Activated CD4-positive, alpha-beta T cell treated with anti-CD3 and anti-CD28 coated beads, Interleukin-2, amount 50 U/mL, for 24 hours (primary cell): ENCODE measurements at regions not wholly inside any gene's neighbourhood (a gene's known extent, or its start where the extent isn't known, plus 50 kb on each side); places are given as distances from the start of the nearest gene placed in this dataset.
"Not testable (repeated sequence)": the region's sequence is repeated elsewhere in the genome, so short reads cannot be mapped to it uniquely, and the experiment has no call there.

ENCODE experiments used
- DNase-seq, 2 donors: peaks; one replicate each; pipeline ENCODE4 v3.0.0-alpha.2; 2020; ENCODE audit warnings: low read depth in 1 of 2, low spot score in 1 of 2

- DNase-seq, result no peak
Measured at GRCh38 chr9:38195737-38196161, 126.7 kb upstream of the SHB start.

- no peak for DNase-seq
Measured at GRCh38 chr9:38194870-38195269, 125.8 kb upstream of the SHB start.

- no peak for DNase-seq
Measured at GRCh38 chr9:38192731-38193265, 123.8 kb upstream of the SHB start.

DNA sequence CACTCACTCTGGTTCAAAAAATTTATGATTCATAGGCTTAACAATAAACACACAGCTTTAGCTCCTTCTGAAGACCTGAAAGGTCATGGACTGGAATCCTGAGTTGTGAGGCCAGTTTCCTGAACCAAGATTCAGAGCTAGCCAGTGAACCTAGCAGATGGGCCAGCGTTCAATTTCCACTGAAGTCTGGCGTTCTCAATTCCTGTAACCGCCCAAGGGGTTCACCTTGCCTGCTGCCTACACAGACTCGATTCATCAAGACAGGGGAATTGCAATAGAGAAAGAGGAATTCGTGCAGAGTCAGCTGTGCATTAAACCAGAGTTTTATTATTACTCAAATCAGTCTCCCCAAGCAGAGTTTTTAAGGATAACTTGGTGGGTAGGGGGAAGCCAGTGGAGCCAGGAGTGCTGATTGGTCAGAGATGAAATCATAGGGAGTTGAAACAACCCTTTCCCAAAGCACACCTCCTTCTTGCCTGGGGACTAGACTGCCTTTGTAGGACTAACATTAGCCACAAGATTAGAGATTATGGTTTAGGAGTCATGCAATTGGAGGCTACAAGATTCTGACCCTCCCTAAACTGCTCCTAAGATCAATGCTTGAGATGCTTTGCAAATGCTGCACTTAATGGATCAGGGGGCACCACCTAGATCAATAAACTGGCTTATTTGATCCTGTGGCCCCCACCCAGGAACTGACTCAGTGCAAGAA is 117.5 kb upstream of the SHB start:
- DNase-seq, result no peak

- DNase-seq, result no peak
Measured at GRCh38 chr9:38185647-38186403, 116.8 kb upstream of the SHB start.

DNA sequence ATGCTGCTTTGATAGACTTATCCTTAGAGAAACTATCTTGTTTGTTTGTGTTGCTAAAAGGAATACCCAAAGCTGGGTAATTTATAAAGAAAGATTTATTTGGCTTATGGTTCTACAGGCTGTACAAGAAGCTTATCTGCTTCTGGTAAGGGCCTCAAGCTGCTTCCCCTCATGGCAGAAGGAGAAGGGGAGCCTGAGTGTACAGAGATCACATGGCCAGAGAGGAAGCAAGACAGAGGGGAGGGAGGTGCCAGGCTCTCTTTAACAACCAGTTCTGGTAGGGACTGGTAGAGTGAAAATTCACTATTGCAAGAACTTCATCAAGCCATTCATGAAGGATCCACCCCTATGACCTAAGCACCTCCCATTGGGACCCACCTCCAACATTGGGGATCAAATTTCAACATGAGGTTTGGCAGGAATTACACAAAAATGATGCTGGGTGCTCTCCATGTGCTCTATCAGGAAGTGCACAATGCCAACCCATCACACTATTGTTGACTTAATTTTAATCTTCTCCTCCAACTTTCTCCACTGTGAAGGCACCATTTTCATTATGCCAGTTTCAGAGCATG is 115.1 kb upstream of the SHB start:
- no peak for DNase-seq

- DNase-seq, result no peak
Measured at GRCh38 chr9:38182321-38182720, 113.3 kb upstream of the SHB start.

GRCh38 chr9:38181866-38182265 is 112.8 kb upstream of the SHB start:
- no peak for DNase-seq

- DNase-seq, result no peak
Measured at GRCh38 chr9:38181232-38181631, 112.2 kb upstream of the SHB start.

DNA sequence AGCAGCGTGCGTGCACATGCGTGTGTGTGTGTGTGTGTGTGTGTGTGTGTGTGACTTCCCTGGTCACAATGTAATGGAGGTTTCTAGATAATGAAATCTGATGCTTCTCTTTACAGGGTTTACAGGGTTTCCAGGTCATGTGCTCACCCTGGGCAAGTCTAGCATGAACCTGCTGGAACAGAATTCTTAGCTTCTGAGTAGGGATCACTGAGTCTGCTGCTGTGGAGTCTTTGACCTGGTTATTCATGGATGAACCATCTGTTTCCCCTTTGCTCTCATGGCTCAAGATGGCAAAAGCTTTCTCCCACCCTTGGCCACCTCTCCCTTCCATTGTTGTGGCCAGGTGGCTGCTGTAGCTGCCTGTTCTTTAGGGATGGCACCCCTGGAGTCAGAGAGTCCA is 111.6 kb upstream of the SHB start:
- DNase-seq, result no peak

- no peak for DNase-seq
Measured at GRCh38 chr9:38179965-38180364, 110.9 kb upstream of the SHB start.

DNA sequence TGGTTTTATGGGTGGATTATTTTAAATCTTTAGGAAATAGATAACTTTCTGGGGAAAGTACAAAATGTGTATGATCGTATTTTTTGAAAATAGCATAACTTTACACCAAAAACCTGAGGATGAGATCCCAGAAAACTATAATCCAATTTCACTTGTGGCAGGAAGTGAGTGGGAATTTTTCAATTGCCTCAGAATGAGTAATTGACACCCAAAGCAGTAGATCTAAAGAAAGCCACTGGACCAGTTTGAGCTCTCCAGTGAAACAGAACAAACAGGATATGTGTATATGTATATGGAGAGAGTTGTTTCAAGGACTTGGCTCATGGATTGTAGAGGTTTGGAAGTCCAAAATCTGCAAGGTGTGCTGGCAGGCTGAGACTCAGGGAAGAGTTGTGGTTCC is 109.2 kb upstream of the SHB start:
- DNase-seq, result no peak

DNA sequence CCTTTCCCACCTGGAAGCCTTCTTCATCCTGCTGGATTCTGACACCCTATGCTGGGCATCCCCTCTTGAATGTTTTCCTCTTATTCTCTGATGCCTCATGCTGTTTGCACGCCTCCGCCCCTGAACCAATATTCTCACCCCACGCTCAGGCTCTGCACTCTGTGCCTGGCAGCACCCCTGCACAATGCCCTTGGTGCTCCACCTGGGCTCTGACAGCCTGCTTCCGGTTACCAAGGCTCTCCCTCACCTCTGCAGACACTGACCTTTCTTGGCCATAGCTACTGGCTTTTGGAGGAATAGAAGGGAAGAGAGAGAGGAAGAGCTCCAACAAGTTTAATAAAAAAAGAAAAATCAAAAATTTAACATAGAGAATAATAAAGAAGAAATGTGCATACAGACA is 108.7 kb upstream of the SHB start:
- no peak for DNase-seq

- no peak for DNase-seq
Measured at GRCh38 chr9:38176251-38176650, 107.2 kb upstream of the SHB start.

- no peak for DNase-seq
Measured at GRCh38 chr9:38175423-38175822, 106.4 kb upstream of the SHB start.

- DNase-seq, result no peak
Measured at GRCh38 chr9:38172586-38172985, 103.6 kb upstream of the SHB start.

DNA sequence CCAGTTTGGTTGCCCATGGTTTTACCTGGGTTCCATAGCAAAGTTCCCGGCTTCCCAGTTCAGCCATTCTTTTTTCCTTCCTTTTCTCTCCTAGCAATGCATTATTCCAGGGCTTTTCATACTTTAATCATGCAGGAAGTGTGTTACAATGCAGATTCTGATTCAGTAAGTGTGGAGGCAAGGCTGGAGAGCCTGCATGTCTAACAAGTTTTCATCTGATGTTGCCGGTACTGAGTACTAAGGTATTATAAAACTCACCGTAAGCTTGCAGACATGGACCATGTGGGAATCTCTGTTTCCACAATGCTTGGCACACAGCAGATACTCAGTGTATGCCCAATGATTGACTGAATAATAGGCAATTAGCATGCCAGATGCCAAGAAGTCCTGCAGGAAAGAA is 102.9 kb upstream of the SHB start:
- no peak for DNase-seq

GRCh38 chr9:38171538-38171884 is 102.5 kb upstream of the SHB start:
- DNase-seq, result no peak

GRCh38 chr9:38170763-38171537 is 101.9 kb upstream of the SHB start:
- DNase-seq, result not testable (repeated sequence)

GRCh38 chr9:38170155-38170554 is 101.1 kb upstream of the SHB start:
- DNase-seq, result not testable (repeated sequence)

DNA sequence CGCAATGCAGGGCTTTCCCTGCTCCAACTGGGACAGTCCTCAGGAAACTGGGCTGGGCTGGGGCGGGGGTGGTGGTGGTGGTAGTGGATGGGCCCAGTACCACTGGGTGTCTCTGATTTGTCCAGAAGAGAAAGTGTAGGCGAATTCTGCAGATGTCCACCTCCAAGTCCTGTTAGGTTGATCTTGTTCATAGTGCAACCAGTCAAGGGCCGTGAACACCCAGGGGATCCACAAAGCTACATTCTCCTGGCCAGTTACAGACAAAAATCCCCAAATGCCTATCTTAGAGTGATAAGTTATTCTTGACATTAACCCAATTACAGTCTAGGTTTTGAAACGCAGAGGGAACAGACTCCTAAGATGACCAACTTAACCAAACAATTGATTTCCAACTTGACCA is 97.5 kb upstream of the SHB start:
- no peak for DNase-seq
